ENCODE measurements at regions not wholly inside any gene's neighbourhood (a gene's known extent, or its start where the extent isn't known, plus 50 kb on each side); places are given as distances from the start of the nearest gene placed in this dataset.

DNA sequence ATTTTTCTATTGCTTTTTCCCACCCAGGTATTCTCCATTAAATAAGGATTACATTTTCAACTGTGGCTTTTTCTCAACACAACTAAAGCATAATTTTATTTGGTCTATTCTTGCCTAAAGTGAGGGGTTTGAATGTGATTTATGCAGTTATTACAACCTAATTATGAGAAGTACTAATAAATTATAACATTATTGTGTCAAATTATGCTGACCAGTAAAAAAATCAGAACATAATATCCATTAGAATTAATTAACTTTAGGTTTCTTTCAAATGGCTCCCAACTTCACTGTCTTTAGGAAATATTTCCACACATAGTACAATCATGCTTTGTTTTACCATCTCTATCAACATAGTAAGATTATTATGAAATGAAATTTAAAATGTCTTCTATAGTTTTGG lies 1293.9 kb downstream of the FSTL5 start:
- Histone ChIP-seq H3K27me3 (no peaks in the 10 kb centered on the region), H3K9me3 (no peaks in the 10 kb centered on the region), H3K36me3 (no peaks in the 10 kb centered on the region), H4K20me1 (no peaks in the 10 kb centered on the region), H3K4me1 (no peaks in the 10 kb centered on the region), H3K4me2 (no peak overlapping the region), H3K27ac (no peak overlapping the region), H3K4me3 (no peak overlapping the region), H3K9ac (no peak overlapping the region)
- TF ChIP-seq Cebpa-rat (IDR thresholded peaks at IDR 0.05), result no peak

DNA sequence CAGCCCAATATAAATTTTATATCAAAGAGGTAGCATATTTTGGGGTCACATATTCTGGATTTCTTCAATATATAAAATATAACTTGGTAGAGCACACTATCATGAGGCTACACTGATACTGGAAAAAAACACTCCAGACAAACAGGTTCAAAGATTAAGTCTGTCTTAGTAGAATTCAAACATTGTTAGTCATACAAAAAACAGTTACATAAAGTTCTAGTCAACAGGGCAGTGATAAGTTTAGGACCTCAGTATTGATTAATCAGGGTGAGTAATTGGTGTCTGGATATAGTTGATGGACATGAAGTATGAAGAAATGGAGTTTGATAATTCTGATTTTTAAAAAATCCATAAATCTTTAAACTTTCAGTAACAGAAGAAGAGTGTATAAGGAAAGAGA lies 1291.3 kb downstream of the FSTL5 start:
- no peak overlapping the region for H3K27ac ChIP-seq
- H4K20me1 ChIP-seq, result no peaks in the 10 kb centered on the region
- H3K9me3 ChIP-seq, result no peaks in the 10 kb centered on the region
- no peak for TF ChIP-seq Cebpa-rat (IDR thresholded peaks at IDR 0.05)
- H3K4me2 ChIP-seq, result no peak overlapping the region
- H3K9ac ChIP-seq, result no peak overlapping the region
- no peaks in the 10 kb centered on the region for H3K4me1 ChIP-seq
- H3K36me3 ChIP-seq, result no peaks in the 10 kb centered on the region
- H3K27me3 ChIP-seq, result no peaks in the 10 kb centered on the region
- no peak overlapping the region for H3K4me3 ChIP-seq

DNA sequence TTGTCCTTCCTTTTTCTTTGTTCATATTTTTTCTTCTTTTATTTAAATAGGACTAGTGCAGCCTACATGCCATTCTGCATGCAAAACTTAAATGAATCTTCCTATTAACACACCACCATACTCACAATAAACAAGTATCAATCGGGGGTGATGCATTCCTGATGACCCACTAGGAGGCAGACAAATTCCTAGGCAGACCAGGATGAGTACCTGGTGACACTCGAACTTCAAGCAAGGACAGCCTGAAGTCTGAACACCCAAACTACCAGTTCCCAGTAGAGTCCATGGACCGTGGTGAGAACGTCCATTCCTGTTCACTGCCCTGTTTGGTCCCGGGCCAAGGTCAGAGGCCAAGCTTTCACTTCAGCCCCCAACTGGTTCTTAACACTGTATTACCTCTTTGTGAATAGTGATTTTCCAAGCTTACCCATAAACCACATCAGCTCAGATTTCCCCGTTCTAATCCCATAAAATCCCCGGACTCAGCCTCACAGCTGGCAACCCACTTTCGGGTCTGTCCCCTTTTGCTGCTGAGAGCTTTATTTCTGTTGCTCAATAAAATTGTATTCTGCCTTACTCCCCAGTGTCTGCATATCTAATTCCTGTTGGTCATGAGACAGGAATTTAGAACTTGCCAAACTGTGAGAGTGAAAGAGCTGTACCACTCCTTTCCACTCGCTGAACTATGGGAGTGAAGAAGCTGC lies 1286.6 kb downstream of the FSTL5 start:
- H4K20me1 ChIP-seq, result no peaks in the 10 kb centered on the region
- no peak overlapping the region for H3K9ac ChIP-seq
- H3K27ac ChIP-seq, result no peak overlapping the region
- H3K36me3 ChIP-seq, result no peaks in the 10 kb centered on the region
- no peak overlapping the region for H3K4me2 ChIP-seq
- no peak overlapping the region for H3K4me3 ChIP-seq
- no peaks in the 10 kb centered on the region for H3K4me1 ChIP-seq
- no peaks in the 10 kb centered on the region for H3K9me3 ChIP-seq
- no peak for TF ChIP-seq Cebpa-rat (IDR thresholded peaks at IDR 0.05)
- H3K27me3 ChIP-seq, result no peaks in the 10 kb centered on the region

DNA sequence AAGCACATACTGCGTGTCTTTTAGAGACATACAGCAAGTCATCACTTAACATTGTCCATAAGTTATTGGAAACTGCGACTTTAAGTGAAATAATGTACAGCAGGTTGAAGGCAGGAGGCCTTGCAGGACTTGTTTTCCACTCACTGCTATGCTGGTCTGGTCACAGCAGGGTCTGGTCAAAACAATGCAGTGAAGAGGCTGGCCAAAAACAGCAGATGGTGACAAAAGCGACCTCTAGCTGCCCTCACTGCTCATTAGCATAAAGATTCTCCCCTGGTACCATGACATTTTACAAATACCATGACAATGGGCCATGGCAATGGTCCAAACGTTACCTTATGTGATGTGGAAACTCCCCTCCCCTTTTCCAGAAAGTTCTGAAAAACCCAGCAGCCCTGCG lies 1283.6 kb downstream of the FSTL5 start:
- H3K4me2 ChIP-seq, result no peak overlapping the region
- H3K4me1 ChIP-seq, result no peaks in the 10 kb centered on the region
- no peaks in the 10 kb centered on the region for H4K20me1 ChIP-seq
- H3K36me3 ChIP-seq, result no peaks in the 10 kb centered on the region
- no peaks in the 10 kb centered on the region for H3K9me3 ChIP-seq
- no peak for TF ChIP-seq Cebpa-rat (IDR thresholded peaks at IDR 0.05)
- no peak overlapping the region for H3K27ac ChIP-seq
- no peak overlapping the region for H3K9ac ChIP-seq
- H3K27me3 ChIP-seq, result no peaks in the 10 kb centered on the region
- H3K4me3 ChIP-seq, result no peak overlapping the region

DNA sequence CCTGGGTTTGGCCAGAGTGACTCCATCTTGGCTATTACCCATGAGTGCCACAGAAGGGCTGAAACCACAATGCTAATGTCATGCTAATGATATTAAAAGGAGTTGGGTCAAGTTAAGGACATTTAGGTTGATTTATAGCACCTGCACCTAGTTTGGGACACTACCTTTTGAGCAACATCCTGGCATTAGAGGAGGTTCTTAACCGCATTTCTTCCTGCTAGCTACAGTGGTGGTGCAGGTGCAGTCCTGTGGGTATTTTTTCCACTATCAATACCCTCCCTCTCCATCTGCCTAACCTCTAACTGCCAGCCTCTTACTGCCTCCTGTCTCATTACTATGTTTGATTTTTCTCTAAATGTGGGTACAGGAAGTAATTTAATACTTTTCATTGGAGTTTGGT lies 1276.1 kb downstream of the FSTL5 start:
- no peak overlapping the region for H3K4me3 ChIP-seq
- H4K20me1 ChIP-seq, result no peaks in the 10 kb centered on the region
- no peaks in the 10 kb centered on the region for H3K36me3 ChIP-seq
- H3K27ac ChIP-seq, result no peak overlapping the region
- H3K9me3 ChIP-seq, result peaks cover 16% of the 10 kb centered on the region
- no peak overlapping the region for H3K9ac ChIP-seq
- no peaks in the 10 kb centered on the region for H3K4me1 ChIP-seq
- no peak for TF ChIP-seq Cebpa-rat (IDR thresholded peaks at IDR 0.05)
- no peaks in the 10 kb centered on the region for H3K27me3 ChIP-seq
- H3K4me2 ChIP-seq, result no peak overlapping the region

DNA sequence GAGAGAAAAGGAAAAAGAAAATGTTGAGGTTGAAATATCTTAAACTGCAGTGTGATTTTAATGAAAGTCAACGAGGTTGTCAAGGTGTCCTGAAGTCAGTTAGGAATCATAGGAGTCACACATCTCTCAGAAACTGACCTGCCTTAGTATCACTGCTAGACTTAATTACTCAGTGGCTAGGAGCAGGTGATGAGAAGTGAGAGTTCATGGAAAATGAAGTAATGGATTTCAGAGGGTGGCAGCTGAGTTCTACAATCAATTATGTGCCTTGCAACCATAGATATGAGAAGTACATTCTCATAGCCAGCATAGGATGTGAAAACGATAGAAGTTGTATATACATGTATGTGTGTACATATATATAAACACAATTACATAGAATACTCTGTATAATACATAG lies 1269.7 kb downstream of the FSTL5 start:
- no peak for TF ChIP-seq Cebpa-rat (IDR thresholded peaks at IDR 0.05)
- Histone ChIP-seq H3K9me3 (no peaks in the 10 kb centered on the region), H3K27ac (no peak overlapping the region), H3K36me3 (no peaks in the 10 kb centered on the region), H4K20me1 (no peaks in the 10 kb centered on the region), H3K4me3 (no peak overlapping the region), H3K9ac (no peak overlapping the region), H3K4me2 (no peak overlapping the region), H3K4me1 (no peaks in the 10 kb centered on the region), H3K27me3 (no peaks in the 10 kb centered on the region)

DNA sequence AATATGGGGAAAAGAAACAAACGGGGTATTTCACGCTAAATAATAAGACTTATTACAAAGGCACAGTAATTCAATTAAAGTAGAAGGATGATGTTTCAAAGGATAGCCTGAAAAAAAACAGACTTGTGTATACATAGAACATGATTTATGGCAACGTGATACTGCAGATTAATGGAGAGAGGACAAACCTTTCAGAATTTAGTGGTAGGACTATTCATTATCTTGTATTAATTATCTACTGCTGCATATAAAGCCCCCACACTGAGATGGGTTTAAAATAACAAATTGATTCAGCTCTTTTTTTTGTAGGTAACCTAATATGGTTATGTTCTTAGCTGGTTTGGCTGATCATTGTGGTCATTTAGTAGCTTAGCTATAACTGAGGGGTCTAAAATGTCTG lies 1269.0 kb downstream of the FSTL5 start:
- H3K4me3 ChIP-seq, result no peak overlapping the region
- H3K9me3 ChIP-seq, result no peaks in the 10 kb centered on the region
- no peak overlapping the region for H3K9ac ChIP-seq
- TF ChIP-seq Cebpa-rat (IDR thresholded peaks at IDR 0.05), result no peak
- no peaks in the 10 kb centered on the region for H3K27me3 ChIP-seq
- H3K36me3 ChIP-seq, result no peaks in the 10 kb centered on the region
- H3K27ac ChIP-seq, result no peak overlapping the region
- no peak overlapping the region for H3K4me2 ChIP-seq
- H3K4me1 ChIP-seq, result no peaks in the 10 kb centered on the region
- no peaks in the 10 kb centered on the region for H4K20me1 ChIP-seq

DNA sequence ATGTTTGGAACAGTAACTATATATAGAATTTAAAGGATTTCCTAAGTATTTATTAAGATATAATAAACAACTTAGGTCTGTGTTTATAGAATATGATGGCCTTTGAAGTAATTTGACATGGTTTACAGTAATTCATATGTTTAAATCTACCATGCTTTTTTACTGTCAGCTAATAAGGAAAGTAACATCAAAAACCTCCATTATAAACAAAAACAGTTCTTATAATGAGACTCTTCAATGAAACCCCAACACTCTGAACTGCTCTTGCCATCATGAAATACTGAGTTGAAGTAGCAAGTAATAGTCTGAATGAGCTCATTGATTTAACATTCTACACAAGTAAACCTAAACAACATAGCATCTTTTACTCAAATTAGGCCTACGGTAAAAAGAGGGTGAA lies 1236.5 kb downstream of the FSTL5 start:
- Histone ChIP-seq H3K9me3 (no peaks in the 10 kb centered on the region), H3K4me3 (no peak overlapping the region), H3K27me3 (no peaks in the 10 kb centered on the region), H4K20me1 (no peaks in the 10 kb centered on the region), H3K27ac (no peak overlapping the region), H3K9ac (no peak overlapping the region), H3K4me1 (no peaks in the 10 kb centered on the region), H3K4me2 (no peak overlapping the region), H3K36me3 (no peaks in the 10 kb centered on the region)
- TF ChIP-seq Cebpa-rat (IDR thresholded peaks at IDR 0.05), result no peak

DNA sequence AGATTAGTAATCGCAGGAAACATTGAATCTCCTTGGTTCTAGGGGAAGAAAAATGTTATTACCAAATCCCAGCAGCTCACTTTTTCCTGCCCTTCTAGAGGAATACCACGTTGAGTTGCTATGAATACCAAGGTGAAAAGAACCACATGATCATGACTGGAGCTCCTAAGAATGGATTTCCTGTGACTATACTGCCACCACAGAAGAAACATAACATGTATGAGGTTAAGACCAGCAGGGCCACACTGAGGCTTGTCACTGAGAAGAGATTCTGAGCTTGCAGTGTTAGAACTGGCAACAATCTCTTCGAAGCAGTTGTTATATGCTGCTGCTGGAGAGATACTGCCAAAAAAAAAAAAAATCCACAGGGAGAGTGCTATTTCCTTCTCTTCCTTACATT lies 1235.3 kb downstream of the FSTL5 start:
- no peaks in the 10 kb centered on the region for H3K27me3 ChIP-seq
- H3K4me2 ChIP-seq, result no peak overlapping the region
- H3K9ac ChIP-seq, result no peak overlapping the region
- no peaks in the 10 kb centered on the region for H4K20me1 ChIP-seq
- H3K9me3 ChIP-seq, result no peaks in the 10 kb centered on the region
- H3K4me3 ChIP-seq, result no peak overlapping the region
- no peaks in the 10 kb centered on the region for H3K36me3 ChIP-seq
- no peak overlapping the region for H3K27ac ChIP-seq
- H3K4me1 ChIP-seq, result no peaks in the 10 kb centered on the region
- no peak for TF ChIP-seq Cebpa-rat (IDR thresholded peaks at IDR 0.05)

DNA sequence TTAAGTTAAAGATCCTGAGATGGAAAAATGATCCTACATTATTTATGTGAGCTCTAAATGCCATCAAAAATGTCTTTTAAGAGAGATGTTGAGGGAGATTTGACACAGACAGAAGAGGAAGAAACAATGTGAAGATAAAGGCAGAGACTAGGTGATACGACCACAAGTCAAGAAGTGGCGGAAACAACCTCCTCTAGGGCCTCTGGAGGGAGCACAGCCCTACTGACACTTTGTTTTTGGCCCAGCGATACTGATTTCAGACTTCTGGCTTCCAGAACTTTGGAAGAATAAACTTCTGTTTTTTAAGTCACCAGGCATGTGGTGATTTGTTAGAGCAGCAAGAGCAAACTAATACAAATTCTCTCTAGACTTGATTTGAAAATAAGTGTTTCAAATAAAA lies 1216.1 kb downstream of the FSTL5 start:
- TF ChIP-seq Cebpa-rat (IDR thresholded peaks at IDR 0.05), result no peak
- no peak overlapping the region for H3K4me3 ChIP-seq
- no peaks in the 10 kb centered on the region for H3K27me3 ChIP-seq

DNA sequence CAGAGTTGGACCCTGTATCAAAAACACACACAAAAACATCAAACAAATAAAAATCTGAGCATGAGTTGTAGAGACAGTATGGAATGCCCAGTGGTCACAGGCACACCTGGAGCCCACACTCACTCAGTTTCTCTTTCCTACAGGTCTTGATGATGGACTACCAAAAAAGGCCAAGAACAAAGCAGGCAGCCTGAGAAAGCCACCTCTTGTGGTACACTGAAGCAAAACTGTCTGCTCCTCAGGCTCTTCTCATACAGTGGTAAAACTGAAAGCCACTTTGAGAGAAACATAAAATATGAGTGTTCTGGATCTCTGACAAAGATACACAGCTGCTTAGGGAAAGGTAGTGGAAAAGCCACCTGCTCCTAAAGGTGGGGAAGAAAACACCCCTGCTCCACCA lies 1206.9 kb downstream of the FSTL5 start:
- H3K4me3 ChIP-seq, result no peak overlapping the region
- H3K9ac ChIP-seq, result no peak overlapping the region
- no peaks in the 10 kb centered on the region for H3K9me3 ChIP-seq
- H3K36me3 ChIP-seq, result no peaks in the 10 kb centered on the region
- H4K20me1 ChIP-seq, result no peaks in the 10 kb centered on the region
- no peaks in the 10 kb centered on the region for H3K27me3 ChIP-seq
- H3K4me2 ChIP-seq, result no peak overlapping the region
- H3K4me1 ChIP-seq, result no peaks in the 10 kb centered on the region
- H3K27ac ChIP-seq, result no peak overlapping the region
- TF ChIP-seq Cebpa-rat (IDR thresholded peaks at IDR 0.05), result no peak

More for the DNA sequence above, 1216.1 kb downstream of the FSTL5 start:
- H3K4me1 ChIP-seq, result no peaks in the 10 kb centered on the region
- no peaks in the 10 kb centered on the region for H3K9me3 ChIP-seq
- no peak overlapping the region for H3K4me2 ChIP-seq
- H4K20me1 ChIP-seq, result no peaks in the 10 kb centered on the region
- no peak overlapping the region for H3K27ac ChIP-seq
- H3K9ac ChIP-seq, result no peak overlapping the region
- no peaks in the 10 kb centered on the region for H3K36me3 ChIP-seq

Data from BLaER1 (cell line).